ENCODE measurements at regions not wholly inside any gene's neighbourhood (a gene's known extent, or its start where the extent isn't known, plus 50 kb on each side); places are given as distances from the start of the nearest gene placed in this dataset.

GRCh38 chr5:4245076-4245475, 649.4 kb downstream of the IRX1 start:
- no peak overlapping the region for H3K18ac ChIP-seq (ENCODE audit: insufficient read length, low read depth, low read length)
- H3K9ac ChIP-seq (ENCODE audit: extremely low read depth, insufficient read length, low read length): no peak overlapping the region
- H3K9me3 ChIP-seq (ENCODE audit: control insufficient read depth, low read depth, low read length): no peaks in the 10 kb centered on the region
- H2BK5ac ChIP-seq (ENCODE audit: insufficient read length, low read length): no peak overlapping the region
- no peak overlapping the region for H3K56ac ChIP-seq (ENCODE audit: insufficient read length, low read depth, low read length)
- H4K91ac ChIP-seq (ENCODE audit: insufficient read length, low read depth, low read length): no peak overlapping the region
- no peak overlapping the region for H3K23ac ChIP-seq (ENCODE audit: insufficient read length, low read depth, low read length)
- no peak overlapping the region for H2BK20ac ChIP-seq (ENCODE audit: low read depth, low read length, poor library complexity, severe bottlenecking)
- no peak overlapping the region for H3K27ac ChIP-seq (ENCODE audit: insufficient read length, low read depth, low read length)
- H2AK5ac ChIP-seq (ENCODE audit: insufficient read length, low read length): no peak overlapping the region
- no peak overlapping the region for H2BK15ac ChIP-seq (ENCODE audit: low read depth, low read length)
- H3K27ac Mint-ChIP-seq: no peak overlapping the region; a peak in 2 of 7 replicates
- no peaks in the 10 kb centered on the region; a peak in 1 of 5 replicates for H3K9me3 Mint-ChIP-seq
- H2BK12ac ChIP-seq (ENCODE audit: insufficient read length, low read depth, low read length): no peak overlapping the region
- H3K14ac ChIP-seq (ENCODE audit: insufficient read depth, low read length): no peak overlapping the region
- no peak overlapping the region for H3T11ph ChIP-seq (ENCODE audit: low read length)
- no peaks in the 10 kb centered on the region for H3K36me3 Mint-ChIP-seq (ENCODE audit: insufficient read depth in 1 of 3, low read depth in 3 of 3)
- H2AFZ ChIP-seq (ENCODE audit: low read length): no peak overlapping the region
- no peaks in the 10 kb centered on the region; the same call in 1 of the 2 replicates for H3K27me3 Mint-ChIP-seq (ENCODE audit: low read depth)
- H3K27me3 ChIP-seq (ENCODE audit: insufficient read depth, low read length): no peaks in the 10 kb centered on the region
- H4K5ac ChIP-seq (ENCODE audit: insufficient read length, low read depth, low read length): no peak overlapping the region
- no CpG with 5 or more reads among the region's 2 CpGs for WGBS (ENCODE audit: extremely low coverage, insufficient read length, low lambda C conversion rate)
- TF ChIP-seq CTCF (conservative IDR thresholded peaks at IDR 0.05): no peak
- DNase-seq: no peak
- no peak overlapping the region for H4K8ac ChIP-seq (replicated peaks; ENCODE audit: insufficient read length, low read depth, low read length)
- no peaks in the 10 kb centered on the region for H3K23me2 ChIP-seq (ENCODE audit: insufficient read length, low read depth, low read length, poor library complexity, severe bottlenecking)
- H2BK120ac ChIP-seq (ENCODE audit: low read depth, low read length, poor library complexity, severe bottlenecking): no peak overlapping the region
- no peaks in the 10 kb centered on the region for H3K79me2 ChIP-seq (ENCODE audit: insufficient read depth, low read length)
- H3K79me1 ChIP-seq (ENCODE audit: insufficient read depth, low read depth, low read length, poor library complexity, severe bottlenecking): no peaks in the 10 kb centered on the region
- H3K4me2 ChIP-seq (ENCODE audit: insufficient read depth, insufficient read length, low read length): no peak overlapping the region
- H3K4me1 Mint-ChIP-seq: peaks cover 10 to 12% of the 10 kb centered on the region in 2 experiments
- H3K4ac ChIP-seq (ENCODE audit: low read depth, low read length): no peak overlapping the region
- H3K4me3 Mint-ChIP-seq: no peak overlapping the region
- no peaks in the 10 kb centered on the region for H4K20me1 ChIP-seq (ENCODE audit: control insufficient read depth, insufficient read depth, insufficient read length)
- H3K4me1 ChIP-seq (ENCODE audit: insufficient read depth, low read length): no peaks in the 10 kb centered on the region

Data from H9 (cell line).